ENCODE measurements at regions not wholly inside any gene's neighbourhood (a gene's known extent, or its start where the extent isn't known, plus 50 kb on each side); places are given as distances from the start of the nearest gene placed in this dataset.

DNA sequence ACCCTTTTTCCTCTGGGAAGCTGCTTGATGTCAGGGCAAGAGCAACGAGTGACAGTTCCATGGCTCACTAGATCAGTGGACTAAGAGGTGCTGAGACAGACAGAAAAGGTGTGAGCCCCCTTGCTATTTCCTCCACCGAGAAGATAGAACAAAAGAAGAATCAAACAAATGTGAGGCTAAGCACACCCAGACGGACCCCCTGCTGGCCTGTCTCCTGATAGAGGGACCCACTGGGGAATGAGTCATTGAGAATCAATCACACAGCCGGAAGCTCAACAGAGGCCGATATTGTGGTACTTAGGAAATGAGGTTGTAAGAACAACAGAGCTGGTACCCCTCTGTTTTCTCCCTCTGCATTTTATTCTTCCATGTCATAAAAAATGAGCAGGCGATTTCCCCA lies 89.8 kb upstream of the TEX51 start:
- Histone ChIP-seq H3K9me3 (replicated peaks in 1 of 3) (no peaks in the 10 kb centered on the region), H3K4me3 (no peak overlapping the region), H3K27ac (no peak overlapping the region), H3K36me3 (replicated peaks in 1 of 2) (no peaks in the 10 kb centered on the region), H3K27me3 (no peaks in the 10 kb centered on the region), H3K4me1 (replicated peaks in 1 of 2) (no peaks in the 10 kb centered on the region)
- no peak for TF ChIP-seq POLR2A (IDR thresholded peaks at IDR 0.05)
- TF ChIP-seq, protein P1, sequence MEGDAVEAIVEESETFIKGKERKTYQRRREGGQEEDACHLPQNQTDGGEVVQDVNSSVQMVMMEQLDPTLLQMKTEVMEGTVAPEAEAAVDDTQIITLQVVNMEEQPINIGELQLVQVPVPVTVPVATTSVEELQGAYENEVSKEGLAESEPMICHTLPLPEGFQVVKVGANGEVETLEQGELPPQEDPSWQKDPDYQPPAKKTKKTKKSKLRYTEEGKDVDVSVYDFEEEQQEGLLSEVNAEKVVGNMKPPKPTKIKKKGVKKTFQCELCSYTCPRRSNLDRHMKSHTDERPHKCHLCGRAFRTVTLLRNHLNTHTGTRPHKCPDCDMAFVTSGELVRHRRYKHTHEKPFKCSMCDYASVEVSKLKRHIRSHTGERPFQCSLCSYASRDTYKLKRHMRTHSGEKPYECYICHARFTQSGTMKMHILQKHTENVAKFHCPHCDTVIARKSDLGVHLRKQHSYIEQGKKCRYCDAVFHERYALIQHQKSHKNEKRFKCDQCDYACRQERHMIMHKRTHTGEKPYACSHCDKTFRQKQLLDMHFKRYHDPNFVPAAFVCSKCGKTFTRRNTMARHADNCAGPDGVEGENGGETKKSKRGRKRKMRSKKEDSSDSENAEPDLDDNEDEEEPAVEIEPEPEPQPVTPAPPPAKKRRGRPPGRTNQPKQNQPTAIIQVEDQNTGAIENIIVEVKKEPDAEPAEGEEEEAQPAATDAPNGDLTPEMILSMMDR (IDR thresholded peaks at IDR 0.05), result no peak
- DNase-seq, result no peak
- intact Hi-C loops (cut with DNase I), result no loop called here
- 6 to 24% (median 18%) methylated on average over 6 of the region's 6 CpGs for WGBS, 4 donors

DNA sequence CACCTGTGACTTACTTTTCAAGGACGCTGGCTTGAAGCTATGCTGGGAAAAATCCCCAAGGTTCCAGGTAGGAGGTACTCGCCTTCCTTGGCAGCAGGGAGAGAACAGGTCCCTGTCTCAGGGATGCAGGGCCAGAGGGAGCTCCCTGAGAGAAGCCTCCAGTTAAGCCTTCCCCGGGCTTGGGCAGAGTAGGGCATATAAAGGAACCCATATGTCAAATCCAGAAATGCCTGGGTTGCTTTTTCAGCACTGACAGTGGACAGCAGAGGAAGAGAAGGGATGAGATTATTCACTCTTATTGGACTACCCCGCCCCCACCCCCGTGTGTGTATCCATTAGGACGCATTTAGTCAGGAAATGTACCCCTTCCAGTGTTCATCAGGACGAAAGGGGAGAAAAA lies 89.3 kb upstream of the TEX51 start:
- Histone ChIP-seq H3K4me1 (replicated peaks in 1 of 2) (no peaks in the 10 kb centered on the region), H3K4me3 (no peak overlapping the region), H3K27ac (no peak overlapping the region), H3K36me3 (replicated peaks in 1 of 2) (no peaks in the 10 kb centered on the region), H3K9me3 (replicated peaks in 1 of 3) (no peaks in the 10 kb centered on the region), H3K27me3 (no peaks in the 10 kb centered on the region)
- TF ChIP-seq, protein P1 (IDR thresholded peaks at IDR 0.05), result no peak
- no peak for TF ChIP-seq POLR2A (IDR thresholded peaks at IDR 0.05)
- DNase-seq, result no peak
- WGBS, 4 donors, result 43 to 53% (median 45%) methylated on average over 7 of the region's 7 CpGs
- intact Hi-C loops (cut with DNase I), result no loop called here

DNA sequence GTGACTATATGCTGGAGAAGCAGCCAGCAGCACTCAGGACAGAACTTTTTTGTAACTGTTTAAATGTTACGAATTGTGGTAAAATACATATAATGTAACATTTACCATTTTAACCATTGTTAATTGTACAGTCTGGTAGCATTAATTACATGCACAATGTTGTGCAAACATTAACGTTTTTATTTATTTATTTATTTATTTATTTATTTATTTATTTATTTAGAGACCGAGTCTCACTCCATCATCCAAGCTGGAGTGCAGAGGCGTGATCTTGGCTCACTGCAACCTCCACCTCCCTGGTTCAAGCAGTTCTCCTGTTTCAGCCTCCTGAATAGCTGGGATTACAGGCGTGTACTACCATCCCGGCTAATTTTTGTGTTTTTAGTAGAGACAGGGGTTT lies 88.7 kb upstream of the TEX51 start:
- intact Hi-C loops (cut with DNase I), result no loop called here
- Histone ChIP-seq H3K27ac (no peak overlapping the region), H3K27me3 (no peaks in the 10 kb centered on the region), H3K36me3 (replicated peaks in 1 of 2) (no peaks in the 10 kb centered on the region), H3K4me1 (replicated peaks in 1 of 2) (no peaks in the 10 kb centered on the region), H3K9me3 (replicated peaks in 1 of 3) (no peaks in the 10 kb centered on the region), H3K4me3 (no peak overlapping the region)
- DNase-seq, result no peak
- 81 to 89% (median 86%) methylated on average over 6 of the region's 6 CpGs for WGBS, 4 donors
- TF ChIP-seq, protein P1 (IDR thresholded peaks at IDR 0.05), result no peak
- no peak for TF ChIP-seq POLR2A (IDR thresholded peaks at IDR 0.05)

DNA sequence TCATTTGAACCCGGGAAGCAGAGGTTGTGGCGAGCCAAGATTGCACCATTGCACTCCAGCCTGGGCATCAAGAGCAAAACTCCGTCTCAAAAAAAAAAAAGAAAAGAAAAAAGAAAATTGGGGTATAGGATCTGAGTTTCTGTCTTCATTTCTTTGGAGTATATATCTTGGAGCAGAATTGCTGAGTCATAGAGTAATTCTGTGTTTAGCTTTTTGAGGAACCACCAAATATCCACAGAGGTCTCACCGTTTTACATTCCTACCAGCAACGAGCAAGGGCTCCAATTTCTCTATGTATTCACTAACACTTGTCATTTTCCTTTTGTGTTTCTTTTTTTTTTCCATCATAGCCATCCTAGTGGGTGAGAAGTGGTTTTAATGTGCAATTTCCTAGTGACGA lies 87.6 kb upstream of the TEX51 start:
- WGBS, 4 donors, result 55 to 69% (median 61%) methylated on average over 6 of the region's 6 CpGs
- no peak for TF ChIP-seq POLR2A (IDR thresholded peaks at IDR 0.05)
- TF ChIP-seq, protein P1 (IDR thresholded peaks at IDR 0.05), result no peak
- Histone ChIP-seq H3K27me3 (no peaks in the 10 kb centered on the region), H3K9me3 (replicated peaks in 1 of 3) (no peaks in the 10 kb centered on the region), H3K4me3 (no peak overlapping the region), H3K36me3 (replicated peaks in 1 of 2) (no peaks in the 10 kb centered on the region), H3K4me1 (replicated peaks in 1 of 2) (no peaks in the 10 kb centered on the region), H3K27ac (no peak overlapping the region)
- intact Hi-C loops (cut with DNase I), result no loop called here
- DNase-seq, result no peak

Data from adrenal gland (tissue), 9 donors.